ENCODE measurements at regions not wholly inside any gene's neighbourhood (a gene's known extent, or its start where the extent isn't known, plus 50 kb on each side); places are given as distances from the start of the nearest gene placed in this dataset.
"Not testable (repeated sequence)": the region's sequence is repeated elsewhere in the genome, so short reads cannot be mapped to it uniquely, and the experiment has no call there.

- TF ChIP-seq EZH2 (IDR thresholded peaks at IDR 0.05; ENCODE audit: low read depth, unreplicated experiment); CTCF (conservative IDR thresholded peaks at IDR 0.05; ENCODE audit: low read depth in 2 of 2); POLR2AphosphoS5 (IDR thresholded peaks at IDR 0.05; ENCODE audit: low read depth); EZH2phosphoT487 (IDR thresholded peaks at IDR 0.05; ENCODE audit: unreplicated experiment); REST (IDR thresholded peaks at IDR 0.05; ENCODE audit: unreplicated experiment); CREB1 (CRISPR knock-in tag; IDR thresholded peaks at IDR 0.05; ENCODE audit: low read depth); ETS1 (IDR thresholded peaks at IDR 0.05): not testable (repeated sequence)
Measured at GRCh38 chr3:20464237-20464636, 278.2 kb upstream of the SGO1 start.
